GM18502 (cell line): ENCODE measurements at regions not wholly inside any gene's neighbourhood (a gene's known extent, or its start where the extent isn't known, plus 50 kb on each side); places are given as distances from the start of the nearest gene placed in this dataset.
A peak's percentile ranks its signal among the peaks of the same experiment; 100 is the strongest.

Experiments used
- ATAC-seq: cut with Tn5 transposase; IDR thresholded peaks from one replicate; pipeline ENCODE4 v1.9.1; 2021; ENCODE audit warnings: mild to moderate bottlenecking; ENCODE audit not compliant: unreplicated experiment, poor library complexity

- no peak for ATAC-seq
Measured at GRCh38 chr18:76771192-76771799, 51.1 kb upstream of the ZNF236 start.

- no peak for ATAC-seq
Measured at GRCh38 chr18:76767954-76768353, 54.4 kb upstream of the ZNF236 start.

GRCh38 chr18:76766429-76766828 is 55.9 kb upstream of the ZNF236 start:
- no peak for ATAC-seq

GRCh38 chr18:76765649-76766048 is 56.7 kb upstream of the ZNF236 start:
- ATAC-seq: no peak

DNA sequence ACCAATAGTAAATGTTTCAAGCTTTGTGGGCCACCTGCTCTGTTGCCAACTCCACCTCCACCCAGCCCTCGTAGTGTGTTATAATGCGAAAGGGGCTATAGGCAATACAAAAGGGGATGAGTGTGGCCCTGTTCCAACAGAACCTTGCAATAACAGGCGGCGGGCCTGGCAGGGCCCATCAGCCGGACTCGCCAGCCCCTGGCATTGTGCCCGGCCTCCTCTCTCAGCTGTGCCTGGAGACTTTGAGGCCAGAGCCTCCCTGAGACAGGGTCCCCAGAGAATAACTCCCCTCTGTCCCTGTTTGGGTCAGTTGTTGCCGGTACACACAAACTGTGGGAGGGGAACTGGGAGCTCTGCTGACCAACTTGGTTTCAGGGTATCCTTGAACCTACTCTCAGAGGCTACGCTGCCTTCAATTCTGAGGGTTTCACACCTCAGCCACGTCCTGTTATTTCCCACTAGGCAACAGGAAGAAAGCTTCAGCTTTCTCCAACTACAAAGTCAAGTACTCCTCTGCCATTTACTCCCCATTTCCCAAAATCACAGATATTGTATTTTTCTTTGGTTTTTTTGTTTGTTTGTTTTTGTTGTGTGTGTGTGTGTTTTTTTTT is 58.0 kb upstream of the ZNF236 start:
- no peak for ATAC-seq

DNA sequence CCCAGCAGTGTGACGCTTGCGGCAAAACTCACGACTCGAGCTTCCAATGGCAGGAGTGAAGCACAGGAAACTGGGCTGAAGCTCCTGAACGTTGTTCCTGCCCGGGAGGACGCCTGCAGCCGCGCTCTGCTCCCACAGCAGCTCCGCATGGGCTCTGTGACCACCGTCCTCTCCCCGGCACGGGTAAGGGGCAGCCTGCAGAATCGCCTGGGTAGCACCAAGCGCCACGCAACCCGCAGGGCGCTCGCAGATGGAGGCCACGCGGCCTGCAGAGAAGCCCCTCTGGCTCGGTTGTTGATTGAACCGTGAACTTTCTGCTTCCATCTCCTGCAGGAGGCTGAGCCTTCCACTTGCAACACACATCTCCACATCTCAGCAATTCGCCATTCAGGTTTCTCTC is 63.3 kb upstream of the ZNF236 start:
- ATAC-seq: no peak

DNA sequence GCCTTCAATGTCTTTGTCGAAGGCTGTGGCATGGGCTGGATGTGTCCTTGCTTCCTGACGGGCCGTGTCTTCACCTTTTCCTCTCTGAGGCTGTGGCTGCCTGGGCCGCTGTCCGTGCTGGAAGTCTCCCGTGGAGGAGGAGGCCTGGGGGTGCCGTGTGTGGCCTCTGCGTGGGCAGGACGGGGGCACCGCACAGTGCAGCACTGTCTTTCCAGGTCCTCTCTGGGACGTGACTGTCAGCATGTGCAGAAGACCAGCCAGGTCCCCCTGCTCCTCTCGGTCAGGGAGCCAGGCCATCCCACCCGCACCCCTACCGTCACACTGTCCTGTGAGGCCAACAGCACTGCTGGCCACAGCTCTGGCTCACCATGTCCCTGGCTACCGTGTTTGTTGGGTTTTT is 64.4 kb upstream of the ZNF236 start:
- no peak for ATAC-seq

DNA sequence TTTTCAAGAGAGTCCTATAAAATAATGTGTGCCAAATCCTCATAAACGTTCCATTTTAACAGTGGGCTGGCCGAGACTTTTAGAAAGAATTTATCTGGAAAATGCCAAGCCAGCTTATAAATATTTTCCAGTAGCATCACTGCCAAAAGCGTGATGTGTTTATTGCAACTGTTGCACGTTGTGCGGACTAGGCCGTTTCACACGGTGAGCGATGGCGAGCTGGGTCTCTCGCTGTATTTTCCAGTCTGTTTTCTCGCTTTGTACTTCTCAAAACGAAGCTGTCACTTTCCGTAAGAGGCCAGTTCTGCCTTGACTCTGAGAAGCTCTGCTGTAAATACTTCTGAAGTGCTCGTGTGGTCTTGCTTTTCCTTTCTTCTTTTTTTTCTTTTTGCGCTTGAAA is 65.0 kb upstream of the ZNF236 start:
- ATAC-seq: no peak

- no peak for ATAC-seq
Measured at GRCh38 chr18:76756531-76757253, 65.7 kb upstream of the ZNF236 start.

DNA sequence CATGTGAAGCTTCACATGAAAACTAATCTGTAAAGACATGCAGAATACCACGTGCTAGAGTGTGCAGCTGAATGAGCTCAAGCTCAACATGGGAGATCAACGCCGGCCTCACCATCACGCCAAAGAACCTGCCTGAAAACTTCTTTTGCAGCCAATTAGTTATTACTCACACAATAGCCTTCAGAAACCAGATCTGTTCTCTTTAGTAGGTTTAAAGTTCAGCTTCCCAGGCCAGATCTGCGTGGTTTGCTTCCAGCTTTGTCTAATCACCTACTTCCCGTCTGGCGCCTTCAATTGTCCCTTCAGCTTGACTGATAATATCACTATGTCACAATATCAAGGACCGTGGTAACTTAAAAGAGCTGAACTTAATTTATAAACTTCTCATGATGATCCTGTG is 68.0 kb upstream of the ZNF236 start:
- no peak for ATAC-seq

DNA sequence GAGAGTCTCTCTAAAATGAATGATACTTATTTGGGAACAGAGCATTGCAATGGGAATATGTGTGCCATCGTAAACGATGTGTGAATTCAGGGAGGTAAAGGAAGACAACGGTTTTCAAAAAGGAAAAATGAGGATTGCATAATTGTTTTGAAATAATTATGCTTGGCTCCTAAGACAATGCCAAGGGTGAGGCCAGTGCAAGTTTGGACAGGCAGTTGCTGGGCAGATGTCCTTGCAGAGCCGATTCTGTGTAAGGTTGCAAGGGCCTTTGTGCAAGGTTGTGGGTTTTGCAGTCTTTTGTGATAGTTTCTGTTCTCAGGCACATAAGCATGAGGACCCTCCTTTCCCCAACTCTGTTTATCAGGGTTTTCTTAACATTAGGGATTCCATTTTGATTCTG is 70.0 kb upstream of the ZNF236 start:
- no peak for ATAC-seq

DNA sequence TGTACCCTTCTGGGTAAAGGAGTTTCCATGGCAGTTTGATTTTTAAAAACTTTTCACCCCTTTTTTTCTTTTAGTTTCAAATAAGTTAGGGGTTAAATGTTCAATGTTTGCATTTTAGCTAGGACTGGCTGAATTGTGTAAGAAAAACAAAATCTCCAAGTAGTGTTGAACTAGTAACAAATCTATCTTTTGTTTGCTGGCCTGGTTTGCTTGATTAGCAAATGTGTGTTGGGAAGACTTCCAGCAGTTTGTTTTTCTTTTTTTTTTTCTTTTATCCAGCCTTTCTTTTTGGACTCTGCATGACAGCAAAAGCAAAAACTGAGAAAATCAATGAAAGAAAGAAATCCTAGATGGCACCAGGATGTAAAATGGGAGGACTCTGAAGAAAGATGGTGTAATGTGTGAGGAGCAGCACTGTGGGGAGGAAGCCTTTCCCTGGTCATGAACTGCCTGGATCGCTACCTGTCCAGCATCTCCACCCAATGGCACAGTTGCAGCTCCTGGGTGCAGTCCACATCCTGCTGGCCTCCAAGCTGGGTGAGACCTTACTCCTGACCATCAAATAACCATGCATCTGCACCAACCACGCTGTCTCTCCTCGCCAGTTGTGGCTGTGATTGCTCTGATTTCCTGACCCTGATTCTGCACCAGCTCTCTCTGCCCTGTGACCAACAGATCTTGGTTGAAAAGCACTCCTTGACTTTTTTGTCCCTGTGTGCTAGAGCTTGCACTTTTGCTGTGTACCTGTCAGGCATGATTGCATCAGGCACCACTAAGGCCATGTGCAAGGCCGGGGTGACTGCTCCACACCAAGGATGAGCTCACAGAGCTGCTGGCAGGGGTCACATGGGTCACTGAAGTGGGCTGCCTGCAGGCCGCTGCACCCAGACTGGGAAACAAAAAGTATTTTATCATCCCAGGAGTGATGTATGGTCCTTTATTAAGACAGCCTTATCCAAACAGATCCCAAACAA is 71.2 kb upstream of the ZNF236 start:
- no peak for ATAC-seq

DNA sequence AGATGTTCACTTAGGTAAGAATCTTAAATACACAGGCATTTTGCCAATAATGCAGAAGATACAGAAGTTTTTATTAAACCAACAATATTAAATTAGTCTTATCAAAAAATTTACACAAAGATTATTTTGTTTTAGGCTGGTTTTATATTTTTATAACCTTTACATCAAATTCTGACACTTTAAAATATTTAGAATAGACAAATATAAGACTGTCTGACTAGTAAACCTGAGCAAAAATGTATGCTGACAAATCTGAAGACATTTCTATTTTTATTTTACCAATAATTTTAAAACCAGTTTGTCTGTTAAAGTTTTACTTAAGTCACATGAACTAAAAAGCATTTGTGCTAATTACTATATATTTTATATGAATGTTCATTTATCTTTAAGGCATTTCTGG is 72.1 kb upstream of the ZNF236 start:
- no peak for ATAC-seq

DNA sequence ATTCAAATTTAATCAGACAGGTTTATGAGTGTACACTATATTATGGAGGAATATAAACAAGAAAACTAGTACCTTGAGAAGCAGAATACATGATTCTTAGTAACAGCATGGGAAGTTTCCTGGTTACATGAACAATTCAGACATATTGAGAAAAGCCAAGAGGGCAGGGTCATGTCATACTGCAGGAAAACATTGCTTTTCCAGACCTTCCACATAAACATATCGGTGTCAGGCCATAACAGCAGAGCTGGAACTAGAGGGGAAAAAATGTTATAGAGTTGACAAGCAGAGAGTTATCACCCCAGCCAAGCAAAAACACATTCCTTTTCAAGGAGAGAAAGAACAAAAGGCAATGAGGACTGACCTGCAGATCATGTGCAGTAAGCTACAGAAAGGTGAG is 74.7 kb upstream of the ZNF236 start:
- ATAC-seq: no peak

DNA sequence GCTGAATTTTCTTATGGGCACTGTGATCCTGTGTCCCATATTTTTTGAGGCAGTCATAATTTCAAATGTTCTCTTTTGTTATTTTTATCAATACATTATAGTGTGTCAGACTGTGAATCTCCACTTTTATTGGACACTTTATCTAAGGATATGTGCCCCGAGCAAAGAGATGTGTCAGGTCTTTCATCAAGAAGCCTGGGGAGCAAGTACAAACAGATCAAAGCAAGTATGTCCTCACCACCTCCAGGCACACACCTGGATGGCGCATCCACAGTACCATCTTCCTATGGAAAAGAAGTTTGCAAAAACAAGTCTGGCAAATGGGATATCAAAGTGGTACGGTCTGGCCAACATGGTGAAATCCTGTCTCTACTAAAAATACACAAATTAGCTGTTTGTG is 81.0 kb upstream of the ZNF236 start:
- ATAC-seq: no peak

DNA sequence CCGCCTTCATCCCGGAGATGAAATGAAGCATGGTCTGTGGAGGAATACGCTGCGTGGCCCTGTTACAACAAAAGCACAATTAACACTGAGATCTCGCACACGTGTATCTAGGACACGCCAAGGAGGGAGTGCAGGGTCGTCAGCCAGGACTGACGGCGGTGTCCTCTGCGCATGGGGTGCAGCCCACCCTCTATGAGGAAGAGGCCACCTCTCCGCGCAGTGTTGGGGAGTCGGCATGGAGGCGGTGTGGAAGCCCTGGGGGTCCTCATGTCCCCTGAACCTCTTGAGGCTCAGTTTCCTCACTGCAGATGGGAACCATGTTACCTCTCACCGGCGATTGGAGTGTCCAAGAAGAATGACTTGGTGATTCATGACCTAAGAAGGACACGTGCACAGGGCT is 86.0 kb upstream of the ZNF236 start:
- ATAC-seq: no peak

- no peak for ATAC-seq
Measured at GRCh38 chr18:76730901-76731300, 91.5 kb upstream of the ZNF236 start.

GRCh38 chr18:76727589-76727988 is 94.8 kb upstream of the ZNF236 start:
- no peak for ATAC-seq

DNA sequence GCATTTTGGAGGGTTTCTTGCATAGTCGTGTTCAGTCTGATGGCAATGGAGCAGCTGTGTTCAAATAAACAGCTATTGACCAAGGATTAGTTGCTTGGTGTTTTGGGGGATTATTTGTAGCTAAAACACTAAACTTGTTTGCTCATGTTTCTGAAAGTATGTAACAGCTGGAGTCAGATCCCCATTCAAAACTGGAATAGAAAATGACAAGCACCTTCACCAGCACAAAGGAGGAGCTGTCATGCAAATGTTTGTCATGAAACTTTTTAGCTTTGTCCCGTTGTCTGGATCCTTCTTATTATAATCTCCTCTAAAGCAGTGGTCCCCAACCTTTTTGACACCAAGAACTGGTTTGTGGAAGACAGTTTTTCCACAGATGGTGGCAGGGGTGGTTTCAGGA is 96.9 kb upstream of the ZNF236 start:
- ATAC-seq: peak; percentile 47

DNA sequence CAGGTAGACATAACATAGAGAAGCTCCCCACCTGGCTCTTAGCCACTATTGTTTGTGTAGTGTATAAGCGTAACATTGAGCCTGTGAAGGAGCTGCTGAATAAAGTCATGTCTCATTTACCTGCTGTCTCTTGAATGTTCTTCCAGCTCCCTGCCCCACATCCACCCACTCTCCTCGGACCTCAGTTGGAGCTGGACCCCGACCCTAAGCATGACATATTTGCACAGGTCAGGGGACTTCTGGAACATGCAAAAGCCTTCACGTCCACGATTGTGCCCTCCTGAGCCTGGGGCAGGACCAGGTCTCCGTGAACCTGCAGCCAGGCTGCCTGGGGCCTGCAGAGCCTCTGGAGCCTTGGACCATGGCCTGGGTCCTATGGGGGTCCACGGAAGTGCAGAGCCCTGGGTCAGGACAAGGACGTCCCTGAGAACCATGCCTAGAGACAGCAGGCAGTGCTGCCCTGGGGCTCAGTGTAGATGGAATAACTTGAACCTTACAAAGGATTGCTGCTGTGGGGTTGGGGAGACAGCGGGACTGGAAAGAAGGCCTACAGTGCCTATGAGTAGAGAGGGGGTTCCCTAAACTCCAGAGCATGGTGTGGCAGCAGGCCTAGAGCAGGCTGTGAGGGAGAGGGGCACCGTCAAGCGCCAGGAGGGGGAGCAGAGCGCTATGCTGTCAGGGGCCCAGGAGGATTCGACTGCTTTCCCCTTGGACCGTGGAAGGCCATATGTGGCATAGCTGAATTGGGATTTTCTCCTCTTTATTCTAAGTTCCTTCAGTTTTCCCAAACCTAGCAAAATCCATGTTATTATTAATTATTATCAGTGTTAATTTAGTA is 99.9 kb upstream of the ZNF236 start:
- ATAC-seq: no peak
